ENCODE measurements at regions not wholly inside any gene's neighbourhood (a gene's known extent, or its start where the extent isn't known, plus 50 kb on each side); places are given as distances from the start of the nearest gene placed in this dataset.
"Not testable (repeated sequence)": the region's sequence is repeated elsewhere in the genome, so short reads cannot be mapped to it uniquely, and the experiment has no call there.

GRCh38 chr15:81939604-81940440 lies 106.0 kb downstream of the MEX3B start:
- DNase-seq (ENCODE audit: low spot score): no peak
- FAIRE-seq: peak; percentile 81

DNA sequence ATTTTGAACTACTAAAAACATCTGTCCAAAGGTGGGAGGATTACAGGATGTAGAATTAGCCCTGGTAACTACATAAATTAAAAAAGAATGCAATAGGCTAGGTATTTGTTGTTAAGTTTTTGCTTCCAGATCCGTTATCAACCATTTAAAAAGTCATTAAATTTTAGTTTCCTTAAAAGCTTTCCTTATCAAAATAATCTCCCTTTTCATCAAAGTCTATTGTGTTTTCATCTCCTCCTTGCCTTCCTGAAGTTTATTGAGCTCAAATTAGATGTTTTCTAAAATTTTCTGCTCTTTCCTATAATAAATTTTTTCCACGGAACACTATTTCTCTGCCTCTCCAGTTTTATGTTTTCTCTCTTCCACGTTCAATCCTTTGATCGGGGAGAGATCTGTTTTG lies 108.6 kb downstream of the MEX3B start:
- FAIRE-seq (no peak), DNase-seq (ENCODE audit: low spot score) (no peak)

DNA sequence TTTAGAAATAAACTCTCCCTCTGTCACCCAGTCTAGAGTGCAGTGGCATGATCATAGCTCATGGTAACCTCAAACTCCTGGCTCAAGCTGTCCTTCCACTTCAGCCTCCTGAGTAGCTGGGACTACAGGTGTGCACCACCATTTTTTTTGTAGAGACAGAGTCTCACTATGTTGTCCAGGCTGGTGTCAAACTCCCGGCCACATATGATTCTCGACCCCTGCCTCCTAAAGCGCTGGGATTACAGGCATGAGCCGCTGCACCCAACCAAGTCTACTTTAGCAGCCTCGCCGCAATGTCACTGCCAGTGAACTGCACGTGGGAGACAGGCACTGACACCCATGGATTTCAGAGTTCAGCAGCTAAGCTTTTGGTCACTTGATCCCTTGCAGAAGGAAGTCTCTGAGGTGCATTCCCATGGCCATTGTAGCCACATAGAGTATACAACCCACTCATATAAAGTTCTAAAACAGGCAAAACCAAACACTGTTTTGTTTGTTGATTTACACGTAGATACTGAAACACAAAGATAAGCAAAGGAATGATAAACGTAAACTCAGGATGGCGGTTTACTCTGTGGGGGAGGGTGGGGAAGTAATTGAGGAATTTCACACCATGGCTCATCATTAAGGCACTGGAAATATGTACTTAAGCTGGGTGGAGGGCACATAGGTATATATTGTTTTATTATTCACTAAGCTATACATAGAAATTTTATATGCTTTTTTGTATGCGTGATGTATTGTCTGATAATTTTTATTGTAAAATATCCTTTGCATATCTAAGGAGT lies 115.0 kb downstream of the MEX3B start:
- FAIRE-seq (no peak), DNase-seq (ENCODE audit: low spot score) (no peak)

DNA sequence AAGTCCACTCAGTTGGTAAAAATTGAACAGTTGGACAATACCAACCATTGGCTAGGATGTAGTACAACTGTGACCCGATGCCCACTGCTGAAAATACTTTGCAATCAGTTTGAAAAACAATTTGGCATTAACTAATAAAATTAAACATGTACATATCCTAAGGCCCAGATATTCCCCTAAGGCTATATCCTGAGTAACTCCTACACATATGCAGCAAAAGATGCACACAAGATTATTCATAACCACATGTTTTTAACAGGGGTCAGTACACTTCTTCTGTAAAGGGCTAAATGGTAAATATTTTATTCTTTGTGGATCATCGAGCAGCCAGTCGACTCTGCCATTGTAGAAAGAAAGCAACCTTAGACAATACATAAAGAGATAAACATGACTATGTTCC lies 116.3 kb downstream of the MEX3B start:
- no peak for FAIRE-seq
- no peak for DNase-seq (ENCODE audit: low spot score)

- FAIRE-seq (no peak), DNase-seq (ENCODE audit: low spot score) (no peak)
Observed at GRCh38 chr15:81926981-81927380, 118.8 kb downstream of the MEX3B start.

GRCh38 chr15:81924729-81925128 lies 121.1 kb downstream of the MEX3B start:
- FAIRE-seq (no peak), DNase-seq (ENCODE audit: low spot score) (no peak)

- no peak for DNase-seq (ENCODE audit: low spot score)
- no peak for FAIRE-seq
Observed at GRCh38 chr15:81923561-81924350, 122.1 kb downstream of the MEX3B start.

- no peak for DNase-seq (ENCODE audit: low spot score)
- no peak for FAIRE-seq
Observed at GRCh38 chr15:81922143-81922542, 123.7 kb downstream of the MEX3B start.

DNA sequence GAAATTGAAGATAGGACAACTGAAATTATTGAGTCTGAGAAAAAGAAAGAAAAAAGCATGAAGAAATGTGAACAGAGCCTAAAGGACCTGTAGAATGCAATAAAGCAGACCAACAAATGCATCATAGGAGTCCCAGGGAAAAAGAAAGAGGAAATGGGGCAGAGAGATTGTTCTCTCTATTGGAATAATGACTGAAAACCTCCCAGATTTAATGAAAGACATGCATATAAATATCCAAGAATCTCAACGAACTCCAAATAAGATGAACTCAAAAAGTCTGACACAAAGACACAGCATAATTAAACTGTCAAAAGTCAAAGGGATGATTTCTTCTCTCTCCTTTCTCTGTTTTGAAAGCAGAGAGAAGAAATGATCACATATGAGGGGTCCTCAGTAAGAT lies 124.7 kb downstream of the MEX3B start:
- no peak for FAIRE-seq
- no peak for DNase-seq (ENCODE audit: low spot score)

- DNase-seq (ENCODE audit: low spot score); FAIRE-seq: not testable (repeated sequence)
Observed at GRCh38 chr15:81918767-81919166, 127.1 kb downstream of the MEX3B start.

- FAIRE-seq (no peak), DNase-seq (ENCODE audit: low spot score) (no peak)
Observed at GRCh38 chr15:81916451-81916850, 129.4 kb downstream of the MEX3B start.

GRCh38 chr15:81915990-81916389 lies 129.8 kb downstream of the MEX3B start:
- FAIRE-seq (no peak), DNase-seq (ENCODE audit: low spot score) (no peak)

GRCh38 chr15:81914734-81915256 lies 131.0 kb downstream of the MEX3B start:
- DNase-seq (ENCODE audit: low spot score) (no peak), FAIRE-seq (no peak)

- FAIRE-seq (no peak), DNase-seq (ENCODE audit: low spot score) (no peak)
Observed at GRCh38 chr15:81914333-81914732, 131.5 kb downstream of the MEX3B start.

DNA sequence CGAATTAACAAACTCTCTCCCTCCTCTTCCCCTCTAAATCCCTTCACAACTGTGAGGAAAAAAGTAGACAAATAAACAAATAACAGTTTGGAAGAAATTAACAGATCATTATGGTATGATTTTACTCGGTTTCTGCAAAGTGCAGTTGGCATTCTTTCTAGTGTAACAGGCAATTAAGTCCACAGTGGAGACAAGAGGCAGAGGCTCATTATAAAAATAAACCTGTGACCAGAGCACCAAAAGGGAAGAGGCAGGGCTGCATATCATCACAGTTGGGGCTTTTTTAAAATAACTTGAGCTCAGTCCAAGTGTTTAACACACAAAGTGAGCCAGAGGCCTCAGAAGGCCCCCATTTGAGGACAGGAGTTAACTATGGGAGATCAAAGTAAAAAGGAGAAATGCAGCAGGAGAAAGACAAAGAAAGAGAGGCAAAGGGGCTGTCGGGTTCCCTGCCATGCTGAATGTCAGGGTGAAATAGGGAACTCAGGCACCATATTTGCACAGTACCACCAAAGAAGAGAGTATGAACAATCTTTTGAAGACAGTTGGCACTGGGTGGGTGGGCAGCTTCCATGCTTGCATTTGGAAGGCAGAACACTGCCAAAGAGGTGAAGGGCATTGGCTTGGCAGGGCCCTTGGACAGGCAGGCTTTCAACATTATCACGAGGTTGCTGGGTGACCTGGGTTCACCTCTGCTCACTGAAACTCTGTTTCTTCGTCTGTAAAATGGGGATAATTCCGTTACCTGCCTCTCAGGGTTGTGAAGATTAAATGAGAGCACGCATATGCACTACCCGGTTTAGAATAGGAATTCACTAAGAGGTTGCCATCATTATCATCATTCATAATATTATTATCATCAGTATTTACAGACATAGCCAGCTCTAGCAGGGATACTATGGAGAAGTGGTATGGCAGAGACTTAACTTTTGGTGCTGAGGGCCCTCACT lies 134.5 kb downstream of the MEX3B start:
- no peak for DNase-seq (ENCODE audit: low spot score)
- no peak for FAIRE-seq

DNA sequence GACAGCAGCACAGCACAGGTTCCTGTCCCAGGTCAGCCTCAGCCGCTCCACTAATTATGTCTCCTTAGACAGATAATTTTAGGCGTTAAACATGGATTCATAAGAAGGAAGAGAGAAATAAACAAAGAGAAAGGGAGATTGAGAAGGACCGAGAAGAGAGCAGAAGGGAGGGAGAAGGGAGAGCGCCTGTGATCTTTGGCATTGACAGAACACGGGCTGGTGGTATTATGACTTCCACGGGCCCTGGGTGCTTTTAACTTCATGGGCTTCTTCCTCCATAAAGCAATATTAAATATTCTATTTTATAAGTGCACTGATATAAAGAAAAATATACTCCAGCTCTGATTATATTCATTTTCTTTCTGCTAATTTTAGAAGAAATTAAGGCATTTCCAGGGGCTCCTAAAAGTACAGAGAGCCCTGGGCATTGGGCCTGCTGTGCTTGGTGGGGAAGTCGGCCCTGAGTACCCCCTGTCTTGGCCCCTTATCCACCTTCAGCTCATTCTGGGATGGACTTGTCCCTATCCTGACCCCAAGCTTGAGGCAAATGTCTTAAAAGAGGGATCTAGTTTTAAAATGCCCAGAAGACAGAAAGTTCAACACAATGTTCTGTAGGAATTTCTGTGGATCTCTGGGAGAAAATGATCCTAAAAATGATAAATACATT lies 135.3 kb downstream of the MEX3B start:
- DNase-seq (ENCODE audit: low spot score) (no peak), FAIRE-seq (no peak)

GRCh38 chr15:81909011-81909358 lies 136.8 kb downstream of the MEX3B start:
- FAIRE-seq (no peak), DNase-seq (ENCODE audit: low spot score) (no peak)

GRCh38 chr15:81908111-81908510 lies 137.7 kb downstream of the MEX3B start:
- no peak for DNase-seq (ENCODE audit: low spot score)

GRCh38 chr15:81907521-81907920 lies 138.3 kb downstream of the MEX3B start:
- no peak for FAIRE-seq

More at GRCh38 chr15:81908111-81908510, 137.7 kb downstream of the MEX3B start:
- no peak for FAIRE-seq

GRCh38 chr15:81905889-81906288 lies 139.9 kb downstream of the MEX3B start:
- no peak for FAIRE-seq
- no peak for DNase-seq (ENCODE audit: low spot score)

More at GRCh38 chr15:81907521-81907920, 138.3 kb downstream of the MEX3B start:
- no peak for DNase-seq (ENCODE audit: low spot score)

All from urothelium cell line (cell line).